Neutrophil (primary cell): ENCODE measurements at regions not wholly inside any gene's neighbourhood (a gene's known extent, or its start where the extent isn't known, plus 50 kb on each side); places are given as distances from the start of the nearest gene placed in this dataset.

Experiments
- H3K27ac ChIP-seq: fragments of 200-600 bp; sonication (generic); 2 replicates; pipeline ENCODE4 v1.5.1; 2016; ENCODE audit warnings: mild to moderate bottlenecking, moderate library complexity
- H3K27me3 ChIP-seq: fragments of 200-600 bp; sonication (generic); 2 replicates; pipeline ENCODE4 v1.6.0; 2016; ENCODE audit warnings: mild to moderate bottlenecking
- H3K36me3 ChIP-seq: fragments of 200-600 bp; sonication (generic); 2 replicates; pipeline ENCODE4 v1.5.1; 2017
- H3K4me1 ChIP-seq, 2 experiments: fragments of 200-600 bp in 1 of 2; sonication (generic) in 1 of 2; 1 replicate in 1 of 2; 2 replicates in 1 of 2; pipeline versions ENCODE4 v1.5.1 to v1.6.1; 2013 to 2016; ENCODE audit warnings: low read depth in 1 of 2, low read length in 1 of 2, mild to moderate bottlenecking in 1 of 2, moderate library complexity in 1 of 2; ENCODE audit not compliant: control insufficient read depth in 1 of 2, insufficient read depth in 1 of 2
- H3K4me3 ChIP-seq, 2 experiments: fragments of 200-600 bp in 1 of 2; sonication (generic) in 1 of 2; 1 replicate in 1 of 2; 2 replicates in 1 of 2; pipeline ENCODE4 v1.5.1; 2013 to 2016; ENCODE audit warnings: low read depth in 1 of 2, low read length in 1 of 2, mild to moderate bottlenecking in 1 of 2, moderate library complexity in 1 of 2
- H3K9me3 ChIP-seq: fragments of 200-600 bp; sonication (generic); 2 replicates; pipeline ENCODE4 v1.5.1; 2016
- TF ChIP-seq, protein P1 (sequence below): fragments of 200-600 bp; sonication (generic); IDR thresholded peaks from 2 replicates; pipeline ENCODE4 v1.5.1; 2016; ENCODE audit warnings: antibody characterized with exemption

DNA sequence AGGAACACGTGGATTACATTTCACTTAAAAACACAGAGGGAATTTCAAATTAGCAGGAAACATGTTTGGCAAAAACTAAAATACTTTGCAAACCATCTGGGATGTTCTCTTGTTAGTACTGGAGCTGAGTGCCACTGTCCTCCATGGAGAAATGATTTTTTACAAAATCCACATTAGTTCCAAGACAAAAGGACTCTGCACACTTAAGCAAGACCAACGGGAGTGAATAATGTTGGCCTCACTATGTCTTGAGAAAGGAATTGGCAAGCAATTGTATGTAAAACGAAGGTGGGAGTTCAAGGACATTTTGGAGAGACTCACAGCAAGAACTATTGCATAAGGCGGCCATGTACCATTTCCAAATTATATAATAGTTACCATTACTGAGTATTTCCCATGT lies 547.5 kb downstream of the EBF1 start:
- Histone ChIP-seq H3K27ac (no peak overlapping the region), H3K36me3 (no peaks in the 10 kb centered on the region), H3K4me1 (no peaks in the 10 kb centered on the region), H3K9me3 (no peaks in the 10 kb centered on the region), H3K4me3 (no peak overlapping the region), H3K27me3 (no peaks in the 10 kb centered on the region)
- TF ChIP-seq, protein P1, sequence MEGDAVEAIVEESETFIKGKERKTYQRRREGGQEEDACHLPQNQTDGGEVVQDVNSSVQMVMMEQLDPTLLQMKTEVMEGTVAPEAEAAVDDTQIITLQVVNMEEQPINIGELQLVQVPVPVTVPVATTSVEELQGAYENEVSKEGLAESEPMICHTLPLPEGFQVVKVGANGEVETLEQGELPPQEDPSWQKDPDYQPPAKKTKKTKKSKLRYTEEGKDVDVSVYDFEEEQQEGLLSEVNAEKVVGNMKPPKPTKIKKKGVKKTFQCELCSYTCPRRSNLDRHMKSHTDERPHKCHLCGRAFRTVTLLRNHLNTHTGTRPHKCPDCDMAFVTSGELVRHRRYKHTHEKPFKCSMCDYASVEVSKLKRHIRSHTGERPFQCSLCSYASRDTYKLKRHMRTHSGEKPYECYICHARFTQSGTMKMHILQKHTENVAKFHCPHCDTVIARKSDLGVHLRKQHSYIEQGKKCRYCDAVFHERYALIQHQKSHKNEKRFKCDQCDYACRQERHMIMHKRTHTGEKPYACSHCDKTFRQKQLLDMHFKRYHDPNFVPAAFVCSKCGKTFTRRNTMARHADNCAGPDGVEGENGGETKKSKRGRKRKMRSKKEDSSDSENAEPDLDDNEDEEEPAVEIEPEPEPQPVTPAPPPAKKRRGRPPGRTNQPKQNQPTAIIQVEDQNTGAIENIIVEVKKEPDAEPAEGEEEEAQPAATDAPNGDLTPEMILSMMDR, result no peak

DNA sequence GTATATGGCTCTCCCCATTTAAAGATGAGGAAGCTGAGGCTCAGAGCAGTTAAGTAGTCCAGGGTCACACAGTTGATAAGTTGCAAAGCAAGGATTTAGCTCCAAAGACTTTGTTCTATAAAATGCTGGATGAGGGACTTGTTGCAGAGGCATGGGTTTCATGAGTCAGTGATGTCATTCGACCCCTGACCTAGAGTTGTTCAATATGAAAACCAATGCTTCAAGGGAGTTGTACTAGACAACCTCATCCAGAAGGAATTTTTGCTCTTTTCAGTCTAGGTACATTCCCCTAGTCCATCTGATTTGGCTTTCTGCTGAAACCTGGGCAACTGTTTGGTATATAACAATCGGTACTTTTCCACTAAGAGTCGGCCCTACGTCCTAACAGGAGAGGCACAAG lies 550.4 kb downstream of the EBF1 start:
- H3K4me1 ChIP-seq, result peaks cover 5% of the 10 kb centered on the region in 2 experiments

DNA sequence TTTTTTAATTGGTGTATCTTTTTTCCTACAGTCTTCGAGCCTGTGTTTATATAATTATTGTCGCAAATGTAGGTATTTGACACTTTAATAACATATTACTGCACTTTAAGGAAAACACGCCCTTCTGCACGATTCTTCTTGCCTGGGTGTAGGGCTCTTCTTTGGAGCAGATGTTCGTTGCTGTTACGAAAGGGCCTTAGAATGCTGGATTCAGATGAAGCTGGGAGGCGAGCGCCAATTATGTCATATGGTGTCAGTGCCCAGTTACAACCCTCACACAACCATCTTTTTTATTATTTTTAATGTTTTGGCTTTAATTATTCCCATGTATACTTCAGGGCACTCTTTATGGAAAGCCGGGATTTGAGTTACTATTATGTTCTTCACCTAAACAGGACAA lies 553.0 kb downstream of the EBF1 start:
- H3K27ac ChIP-seq, result no peak overlapping the region
- TF ChIP-seq, protein P1, result no peak
- H3K27me3 ChIP-seq, result no peaks in the 10 kb centered on the region
- H3K4me3 ChIP-seq, result no peak overlapping the region
- H3K36me3 ChIP-seq, result no peaks in the 10 kb centered on the region
- H3K9me3 ChIP-seq, result no peaks in the 10 kb centered on the region
- peaks cover 5% of the 10 kb centered on the region in 2 experiments for H3K4me1 ChIP-seq

More for the DNA sequence above, 550.4 kb downstream of the EBF1 start:
- H3K36me3 ChIP-seq, result no peaks in the 10 kb centered on the region
- no peak overlapping the region for H3K27ac ChIP-seq
- TF ChIP-seq, protein P1, result no peak
- H3K4me3 ChIP-seq, result no peak overlapping the region
- no peaks in the 10 kb centered on the region for H3K27me3 ChIP-seq
- no peaks in the 10 kb centered on the region for H3K9me3 ChIP-seq

DNA sequence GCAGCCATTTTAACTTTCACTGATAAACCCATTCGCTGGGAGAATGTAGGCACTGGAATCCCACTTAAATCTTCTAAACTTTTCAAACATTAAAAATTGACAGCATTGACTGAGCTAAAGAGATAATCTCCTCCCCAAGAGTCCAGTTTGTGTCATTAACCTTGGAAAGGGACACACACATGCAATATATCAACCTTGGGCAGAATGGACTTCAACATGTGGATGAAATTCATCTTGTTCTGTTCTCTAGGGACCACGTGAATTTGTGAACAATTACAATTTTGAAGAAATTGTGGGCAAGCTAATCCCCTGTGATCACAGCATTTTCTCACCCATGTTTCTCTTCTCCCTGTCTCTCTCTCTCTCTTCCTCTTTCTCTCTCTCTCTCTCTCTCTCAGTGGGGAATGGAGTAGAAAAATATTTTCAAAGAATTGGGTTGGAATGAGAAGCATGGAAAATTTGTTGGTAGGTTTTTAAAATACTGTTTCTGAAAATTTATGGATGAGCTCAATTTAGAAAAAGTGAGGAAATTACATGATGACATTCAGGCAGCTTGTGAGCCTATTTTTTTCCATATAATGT lies 553.7 kb downstream of the EBF1 start:
- Histone ChIP-seq H3K27ac (no peak overlapping the region), H3K4me1 (peaks cover 5% of the 10 kb centered on the region in 2 experiments), H3K27me3 (no peaks in the 10 kb centered on the region), H3K36me3 (no peaks in the 10 kb centered on the region), H3K9me3 (no peaks in the 10 kb centered on the region), H3K4me3 (no peak overlapping the region)
- TF ChIP-seq, protein P1, result no peak

DNA sequence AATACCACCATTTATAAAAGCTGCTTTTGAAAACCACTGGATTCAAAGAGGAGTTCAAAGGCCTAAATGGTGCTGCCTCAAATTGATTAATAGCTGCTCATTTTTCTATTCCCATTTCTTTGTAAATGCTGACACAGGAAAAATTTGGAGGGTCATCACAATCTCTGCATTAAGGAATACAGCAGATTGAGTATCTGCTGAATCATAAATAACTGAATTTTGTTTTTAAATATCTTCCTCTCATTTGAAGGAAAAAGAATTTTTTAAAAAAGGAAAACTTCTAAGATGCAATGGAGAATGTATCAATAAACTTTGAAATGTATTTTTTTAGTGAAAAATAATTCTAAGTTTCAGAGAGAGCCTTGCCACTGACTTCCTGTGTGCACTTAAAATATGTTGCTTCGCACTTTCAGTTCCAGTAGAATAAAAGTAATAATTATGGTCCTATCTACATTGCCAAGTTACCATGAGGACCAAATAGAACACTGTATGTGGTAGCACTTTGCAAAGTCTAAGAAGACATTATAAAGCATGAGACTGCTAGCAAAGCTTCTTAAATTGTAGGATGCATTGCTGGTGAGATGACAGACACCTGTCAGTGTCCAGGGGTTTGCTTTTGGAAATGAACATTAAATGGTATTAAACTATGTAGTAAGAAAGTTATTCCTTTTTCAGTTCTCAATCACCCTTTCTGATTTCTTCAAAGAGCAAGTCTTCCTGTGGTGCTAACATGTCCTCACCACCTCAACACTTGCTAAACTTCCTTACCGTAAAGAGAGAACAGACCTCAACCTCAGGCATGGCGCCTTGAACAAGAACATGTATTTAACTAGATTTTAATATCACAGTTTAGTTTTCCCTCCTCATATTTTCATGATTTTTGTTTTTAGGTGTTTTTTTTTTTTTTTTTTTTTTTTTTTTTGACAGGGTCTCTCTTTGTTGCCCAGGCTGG lies 555.1 kb downstream of the EBF1 start:
- TF ChIP-seq, protein P1, result no peak
- Histone ChIP-seq H3K27me3 (no peaks in the 10 kb centered on the region), H3K4me3 (no peak overlapping the region), H3K4me1 (peaks cover 5% of the 10 kb centered on the region in 2 experiments), H3K9me3 (no peaks in the 10 kb centered on the region), H3K27ac (no peak overlapping the region), H3K36me3 (no peaks in the 10 kb centered on the region)
